HepG2 (cell line): ENCODE measurements at regions not wholly inside any gene's neighbourhood (a gene's known extent, or its start where the extent isn't known, plus 50 kb on each side); places are given as distances from the start of the nearest gene placed in this dataset.

Experiments used
- ATAC-seq: fragments of 200-7000 bp; cut with Tn5 transposase; 3 replicates; pipeline ENCODE4 v1.9.1; 2020; ENCODE audit warnings: mild to moderate bottlenecking, moderate library complexity
- BruUV-seq: library from RNA; stranded (reverse); fragments of 400-500 nt; replicated peaks from 2 replicates; lab custom pipeline; 2021; lab: Mats Ljungman, UMichigan
- CTCF ChIA-PET: fragments of 300-600 bp; formaldehyde crosslinking; extraction: SDS; loops from one replicate; lab custom pipeline; 2021; ENCODE audit warnings: low total read pairs, inconsistent platforms, low intra/inter-chr PET ratio; lab: Yijun Ruan, JAX
- POLR2A ChIA-PET: fragments of 350-600 bp; sonication (Branson Sonifier 250); formaldehyde crosslinking; loops from one replicate; lab custom pipeline; 2020; ENCODE audit warnings: antibody characterized with exemption, inconsistent platforms; lab: Yijun Ruan, JAX
- DNase-seq: peaks from one replicate; pipeline ENCODE4 v3.0.0-alpha.2; 2015; ENCODE audit warnings: low spot score
- FAIRE-seq: peaks from 3 replicates; lab custom pipeline; 2011; peaks lifted over from hg19 to GRCh38; lab: Jason Lieb, UNC
- H2AFZ ChIP-seq: one replicate; pipeline ENCODE4 v1.6.1; 2011; ENCODE audit warnings: low read length, inconsistent platforms
- H3K27ac ChIP-seq: fragments of 300-600 bp; 3 replicates; pipeline ENCODE4 v1.8.0; 2011; ENCODE audit warnings: mixed run types, mild to moderate bottlenecking, mixed read lengths, low read length, inconsistent platforms; ENCODE audit not compliant: insufficient read depth; ENCODE audit errors: extremely low read length
- H3K27me3 ChIP-seq, 2 experiments: fragments of 200-600 bp in 1 of 2; 2 replicates in 1 of 2; 3 replicates in 1 of 2; pipeline versions ENCODE4 v1.6.0 to v1.8.0; 2011; ENCODE audit warnings: low read length in 2 of 2, mild to moderate bottlenecking in 2 of 2, moderate library complexity in 2 of 2, inconsistent platforms in 1 of 2; ENCODE audit not compliant: insufficient read depth in 2 of 2, control insufficient read depth in 1 of 2
- H3K36me3 ChIP-seq, 2 experiments: fragments of 200-600 bp in 1 of 2; replicated peaks in 1 of 2; 2 replicates in 1 of 2; 3 replicates in 1 of 2; pipeline versions ENCODE4 v1.5.1 to v1.8.0; 2011; ENCODE audit warnings: low read length in 2 of 2, inconsistent platforms in 1 of 2; ENCODE audit not compliant: insufficient read depth in 2 of 2, control insufficient read depth in 1 of 2
- H3K4me1 ChIP-seq: 2 replicates; pipeline ENCODE4 v1.5.1; 2012; ENCODE audit warnings: low read length, inconsistent platforms; ENCODE audit not compliant: insufficient read depth
- H3K4me2 ChIP-seq: 2 replicates; pipeline ENCODE4 v1.6.0; 2011; ENCODE audit warnings: low read depth, low read length, inconsistent platforms
- H3K4me3 ChIP-seq, 3 experiments: fragments of 200-600 bp in 1 of 3; sonication (generic), shearing (Covaris generic) in 1 of 3; replicated peaks in 1 of 3; 2 replicates each; pipeline ENCODE4 v1.5.1; 2011 to 2016; ENCODE audit warnings: low read length in 3 of 3, inconsistent platforms in 2 of 3, low read depth in 2 of 3, mild to moderate bottlenecking in 2 of 3, control low read depth in 1 of 3, mixed read lengths in 1 of 3; ENCODE audit not compliant: insufficient read depth in 1 of 3
- H3K79me2 ChIP-seq: one replicate; pipeline ENCODE4 v1.6.1; 2011; ENCODE audit warnings: low read length, inconsistent platforms; ENCODE audit not compliant: insufficient read depth
- H3K9ac ChIP-seq: 2 replicates; pipeline ENCODE4 v1.6.0; 2011; ENCODE audit warnings: mild to moderate bottlenecking, low read depth, low read length, inconsistent platforms; ENCODE audit not compliant: insufficient read depth
- H3K9me3 ChIP-seq: 2 replicates; pipeline ENCODE4 v1.5.1; 2012; ENCODE audit warnings: mild to moderate bottlenecking, low read length
- H4K20me1 ChIP-seq: 2 replicates; pipeline ENCODE4 v1.6.0; 2011; ENCODE audit warnings: inconsistent platforms, mild to moderate bottlenecking, low read length, moderate library complexity; ENCODE audit not compliant: insufficient read depth
- ATF7 ChIP-seq, 2 experiments: fragments of 450-650 bp in 1 of 2; sonication (generic) in 1 of 2; formaldehyde crosslinking in 1 of 2; IDR thresholded peaks; 2 replicates each; pipeline versions ENCODE4 v1.4.0 to v1.6.1; 2016 to 2020; ENCODE audit warnings: antibody characterized with exemption in 1 of 2, mild to moderate bottlenecking in 1 of 2, missing genetic modification reagents in 1 of 2
- HCFC1 ChIP-seq: fragments of 150-350 bp; IDR thresholded peaks from 2 replicates; pipeline ENCODE4 v1.6.1; 2014; ENCODE audit warnings: low read depth, low read length
- MTA1 ChIP-seq: sonication (generic); formaldehyde crosslinking; IDR thresholded peaks from 2 replicates; pipeline ENCODE4 v1.4.0; 2020; ENCODE audit warnings: missing genetic modification reagents, mild to moderate bottlenecking, borderline replicate concordance
- NBN ChIP-seq: fragments of 450-650 bp; conservative IDR thresholded peaks from 2 replicates; pipeline ENCODE4 v1.6.1; 2017
- NFE2L1 ChIP-seq: sonication (generic); formaldehyde crosslinking; IDR thresholded peaks from 2 replicates; pipeline ENCODE4 v1.4.0; 2020; ENCODE audit warnings: missing genetic modification reagents, mild to moderate bottlenecking, borderline replicate concordance
- NR1H2 ChIP-seq: sonication (generic); formaldehyde crosslinking; IDR thresholded peaks from 2 replicates; pipeline ENCODE4 v1.8.1; 2022; ENCODE audit warnings: low read depth, missing genetic modification reagents, borderline replicate concordance
- SETDB1 ChIP-seq: sonication (generic); formaldehyde crosslinking; IDR thresholded peaks from 2 replicates; pipeline ENCODE4 v1.5.1; 2020; ENCODE audit warnings: missing genetic modification reagents, mild to moderate bottlenecking, borderline replicate concordance
- ZKSCAN1 ChIP-seq: fragments of 150-350 bp; IDR thresholded peaks from 2 replicates; pipeline ENCODE4 v1.6.1; 2014; ENCODE audit warnings: low read length
- ZNF180 ChIP-seq: sonication (generic); formaldehyde crosslinking; IDR thresholded peaks from 2 replicates; pipeline ENCODE4 v1.4.0; 2020; ENCODE audit warnings: low read depth, missing genetic modification reagents, borderline replicate concordance
- ZNF234 ChIP-seq: sonication (generic); formaldehyde crosslinking; conservative IDR thresholded peaks from 2 replicates; pipeline ENCODE4 v1.5.1; 2020; ENCODE audit warnings: mild to moderate bottlenecking, missing genetic modification reagents
- ZNF382 ChIP-seq: sonication (generic); formaldehyde crosslinking; IDR thresholded peaks from 2 replicates; pipeline ENCODE4 v1.5.0; 2020; ENCODE audit warnings: missing genetic modification reagents, mild to moderate bottlenecking, borderline replicate concordance
- ZNF451 ChIP-seq: sonication (generic); formaldehyde crosslinking; IDR thresholded peaks from 2 replicates; pipeline ENCODE4 v1.5.0; 2020; ENCODE audit warnings: mild to moderate bottlenecking, missing genetic modification reagents
- ZNF841 ChIP-seq: sonication (generic); formaldehyde crosslinking; IDR thresholded peaks from 2 replicates; pipeline ENCODE4 v1.8.1; 2023; ENCODE audit warnings: missing genetic modification reagents, borderline replicate concordance
- ZSCAN30 ChIP-seq: sonication (generic); formaldehyde crosslinking; IDR thresholded peaks from 2 replicates; pipeline ENCODE4 v1.5.0; 2020; ENCODE audit warnings: mild to moderate bottlenecking, missing genetic modification reagents
- WGBS: methylation state at CpG from one replicate; pipeline ENCODE4 v1.1.6; 2017; ENCODE audit warnings: low lambda C conversion rate; 5-methylcytosine and 5-hydroxymethylcytosine counted together
- in situ Hi-C: cut with HindIII; loops from 2 replicates; pipeline ENCODE4 v1.10.0; 2017; ENCODE audit warnings: low pct_unique_long_range_greater_than_20kb; ENCODE audit not compliant: extremely low pct_ligation_motif_present
- intact Hi-C: fragments of 100-400 bp; cut with micrococcal nuclease; formaldehyde crosslinking; loops from one replicate; pipeline ENCODE4 v1.10.0; 2022; ENCODE audit not compliant: unreplicated experiment
- TF ChIP-seq, protein P1 (sequence below): sonication (generic); formaldehyde crosslinking; IDR thresholded peaks from 2 replicates; pipeline ENCODE4; 2020; ENCODE audit warnings: missing genetic modification reagents, mild to moderate bottlenecking, borderline replicate concordance
- TF ChIP-seq, protein P2 (sequence below): sonication (generic); formaldehyde crosslinking; IDR thresholded peaks from 2 replicates; pipeline ENCODE4 v1.4.0; 2020; ENCODE audit warnings: mild to moderate bottlenecking, missing genetic modification reagents, borderline replicate concordance

DNA sequence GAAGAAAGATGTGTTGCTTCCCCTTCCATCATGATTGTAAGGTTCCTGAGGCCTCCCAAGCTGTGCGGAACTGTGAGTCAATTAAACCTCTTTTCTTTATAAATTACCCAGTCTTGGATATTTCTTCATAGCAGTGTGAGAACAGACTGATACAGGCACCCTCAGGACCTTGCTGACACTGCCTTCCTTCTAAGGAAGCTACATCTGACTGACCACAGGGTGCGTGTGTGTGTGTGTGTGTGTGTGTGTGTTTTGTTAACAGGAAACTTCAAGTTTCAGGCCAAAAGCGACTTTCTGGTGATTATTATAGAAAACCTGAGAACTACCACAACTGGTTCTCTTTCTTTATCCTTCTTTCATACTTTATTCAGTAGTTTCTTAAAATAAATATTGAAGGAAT is 149.0 kb downstream of the CAPZA3 start (continued):
- no peak for TF ChIP-seq ZNF382 (CRISPR knock-in tag)
- TF ChIP-seq MTA1 (CRISPR knock-in tag), result no peak
- TF ChIP-seq ATF7 (IDR thresholded peaks at IDR 0.05), result no peak
- no peak for TF ChIP-seq ATF7 (CRISPR knock-in tag; IDR thresholded peaks at IDR 0.05)
- TF ChIP-seq NBN, result no peak
- TF ChIP-seq ZNF234, result no peak

DNA sequence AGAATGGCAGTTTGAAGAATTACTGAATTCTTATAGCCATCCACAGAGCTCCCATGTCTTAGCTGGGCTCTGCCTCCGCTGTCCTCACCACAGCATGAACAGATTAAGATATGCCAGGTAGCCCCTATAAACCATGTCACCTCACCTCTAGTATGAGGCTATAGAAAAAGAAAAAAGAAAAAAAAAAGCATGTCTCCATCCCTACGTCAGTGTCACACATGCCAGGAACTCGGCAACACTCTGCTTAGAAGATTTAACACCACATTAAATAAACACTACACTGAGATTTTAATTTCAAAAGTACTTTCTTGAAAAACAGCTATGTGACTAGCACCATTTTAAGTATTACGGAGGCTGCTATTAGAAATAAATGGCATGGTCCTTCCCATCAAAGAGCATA is 149.4 kb downstream of the CAPZA3 start:
- no TSS peak for BruUV-seq

More for the DNA sequence above, 149.4 kb downstream of the CAPZA3 start:
- no peaks in the 10 kb centered on the region for H3K9me3 ChIP-seq
- FAIRE-seq (no peak), DNase-seq (no peak), ATAC-seq (no peak)
- no peak overlapping the region for H3K4me3 ChIP-seq
- TF ChIP-seq ZNF451 (CRISPR knock-in tag), result no peak
- TF ChIP-seq, protein P1, sequence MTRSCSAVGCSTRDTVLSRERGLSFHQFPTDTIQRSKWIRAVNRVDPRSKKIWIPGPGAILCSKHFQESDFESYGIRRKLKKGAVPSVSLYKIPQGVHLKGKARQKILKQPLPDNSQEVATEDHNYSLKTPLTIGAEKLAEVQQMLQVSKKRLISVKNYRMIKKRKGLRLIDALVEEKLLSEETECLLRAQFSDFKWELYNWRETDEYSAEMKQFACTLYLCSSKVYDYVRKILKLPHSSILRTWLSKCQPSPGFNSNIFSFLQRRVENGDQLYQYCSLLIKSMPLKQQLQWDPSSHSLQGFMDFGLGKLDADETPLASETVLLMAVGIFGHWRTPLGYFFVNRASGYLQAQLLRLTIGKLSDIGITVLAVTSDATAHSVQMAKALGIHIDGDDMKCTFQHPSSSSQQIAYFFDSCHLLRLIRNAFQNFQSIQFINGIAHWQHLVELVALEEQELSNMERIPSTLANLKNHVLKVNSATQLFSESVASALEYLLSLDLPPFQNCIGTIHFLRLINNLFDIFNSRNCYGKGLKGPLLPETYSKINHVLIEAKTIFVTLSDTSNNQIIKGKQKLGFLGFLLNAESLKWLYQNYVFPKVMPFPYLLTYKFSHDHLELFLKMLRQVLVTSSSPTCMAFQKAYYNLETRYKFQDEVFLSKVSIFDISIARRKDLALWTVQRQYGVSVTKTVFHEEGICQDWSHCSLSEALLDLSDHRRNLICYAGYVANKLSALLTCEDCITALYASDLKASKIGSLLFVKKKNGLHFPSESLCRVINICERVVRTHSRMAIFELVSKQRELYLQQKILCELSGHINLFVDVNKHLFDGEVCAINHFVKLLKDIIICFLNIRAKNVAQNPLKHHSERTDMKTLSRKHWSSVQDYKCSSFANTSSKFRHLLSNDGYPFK (CRISPR knock-in tag), result no peak
- TF ChIP-seq SETDB1 (CRISPR knock-in tag), result no peak
- no peak for TF ChIP-seq ZKSCAN1
- TF ChIP-seq ZNF180, result no peak
- TF ChIP-seq ZSCAN30 (CRISPR knock-in tag), result no peak
- no peak for TF ChIP-seq HCFC1
- no peak for TF ChIP-seq NR1H2 (CRISPR knock-in tag)
- no peak for TF ChIP-seq ZNF841 (CRISPR knock-in tag)
- no peak for TF ChIP-seq NFE2L1
- TF ChIP-seq, protein P2, sequence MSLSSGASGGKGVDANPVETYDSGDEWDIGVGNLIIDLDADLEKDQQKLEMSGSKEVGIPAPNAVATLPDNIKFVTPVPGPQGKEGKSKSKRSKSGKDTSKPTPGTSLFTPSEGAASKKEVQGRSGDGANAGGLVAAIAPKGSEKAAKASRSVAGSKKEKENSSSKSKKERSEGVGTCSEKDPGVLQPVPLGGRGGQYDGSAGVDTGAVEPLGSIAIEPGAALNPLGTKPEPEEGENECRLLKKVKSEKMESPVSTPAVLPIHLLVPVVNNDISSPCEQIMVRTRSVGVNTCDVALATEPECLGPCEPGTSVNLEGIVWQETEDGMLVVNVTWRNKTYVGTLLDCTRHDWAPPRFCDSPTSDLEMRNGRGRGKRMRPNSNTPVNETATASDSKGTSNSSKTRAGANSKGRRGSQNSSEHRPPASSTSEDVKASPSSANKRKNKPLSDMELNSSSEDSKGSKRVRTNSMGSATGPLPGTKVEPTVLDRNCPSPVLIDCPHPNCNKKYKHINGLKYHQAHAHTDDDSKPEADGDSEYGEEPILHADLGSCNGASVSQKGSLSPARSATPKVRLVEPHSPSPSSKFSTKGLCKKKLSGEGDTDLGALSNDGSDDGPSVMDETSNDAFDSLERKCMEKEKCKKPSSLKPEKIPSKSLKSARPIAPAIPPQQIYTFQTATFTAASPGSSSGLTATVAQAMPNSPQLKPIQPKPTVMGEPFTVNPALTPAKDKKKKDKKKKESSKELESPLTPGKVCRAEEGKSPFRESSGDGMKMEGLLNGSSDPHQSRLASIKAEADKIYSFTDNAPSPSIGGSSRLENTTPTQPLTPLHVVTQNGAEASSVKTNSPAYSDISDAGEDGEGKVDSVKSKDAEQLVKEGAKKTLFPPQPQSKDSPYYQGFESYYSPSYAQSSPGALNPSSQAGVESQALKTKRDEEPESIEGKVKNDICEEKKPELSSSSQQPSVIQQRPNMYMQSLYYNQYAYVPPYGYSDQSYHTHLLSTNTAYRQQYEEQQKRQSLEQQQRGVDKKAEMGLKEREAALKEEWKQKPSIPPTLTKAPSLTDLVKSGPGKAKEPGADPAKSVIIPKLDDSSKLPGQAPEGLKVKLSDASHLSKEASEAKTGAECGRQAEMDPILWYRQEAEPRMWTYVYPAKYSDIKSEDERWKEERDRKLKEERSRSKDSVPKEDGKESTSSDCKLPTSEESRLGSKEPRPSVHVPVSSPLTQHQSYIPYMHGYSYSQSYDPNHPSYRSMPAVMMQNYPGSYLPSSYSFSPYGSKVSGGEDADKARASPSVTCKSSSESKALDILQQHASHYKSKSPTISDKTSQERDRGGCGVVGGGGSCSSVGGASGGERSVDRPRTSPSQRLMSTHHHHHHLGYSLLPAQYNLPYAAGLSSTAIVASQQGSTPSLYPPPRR, result no peak
- H3K4me1 ChIP-seq, result no peaks in the 10 kb centered on the region
- H3K4me2 ChIP-seq, result no peak overlapping the region
- WGBS, result 41% methylated on average over 4 of the region's 4 CpGs
- no peaks in the 10 kb centered on the region for H3K27me3 ChIP-seq
- H4K20me1 ChIP-seq, result no peaks in the 10 kb centered on the region
- no peak overlapping the region for H3K9ac ChIP-seq
- H3K79me2 ChIP-seq, result no peaks in the 10 kb centered on the region
- ChIA-PET CTCF (no interaction called here), POLR2A (no interaction called here)
- in situ Hi-C loops (no loop called here), intact Hi-C loops (no loop called here)
- H3K27ac ChIP-seq, result no peak overlapping the region
- H3K36me3 ChIP-seq, result no peaks in the 10 kb centered on the region
- no peak overlapping the region for H2AFZ ChIP-seq
